ENCODE measurements at regions not wholly inside any gene's neighbourhood (a gene's known extent, or its start where the extent isn't known, plus 50 kb on each side); places are given as distances from the start of the nearest gene placed in this dataset.
A peak's percentile ranks its signal among the peaks of the same experiment; 100 is the strongest.
"Not testable (repeated sequence)": the region's sequence is repeated elsewhere in the genome, so short reads cannot be mapped to it uniquely, and the experiment has no call there.

DNA sequence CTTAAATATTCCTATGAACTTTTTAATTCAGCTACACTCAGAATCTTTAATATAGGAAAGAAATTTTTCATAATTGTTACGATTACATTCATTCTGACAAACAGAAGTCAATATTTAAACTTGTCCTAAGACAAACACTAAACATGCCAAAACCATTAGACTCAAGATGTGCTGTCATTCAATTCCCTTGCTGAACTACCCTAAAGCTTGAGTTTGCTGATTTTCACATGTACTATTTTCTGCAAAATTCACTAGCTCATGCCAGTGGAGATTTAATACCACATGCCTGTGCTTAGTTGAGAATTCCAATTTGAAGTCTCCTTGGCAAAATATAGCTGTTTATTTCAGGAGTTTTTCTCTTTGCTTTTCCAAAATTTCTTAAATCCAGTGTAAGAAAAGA, 448.0 kb downstream of the COL12A1 start:
- no peak for DNase-seq

DNA sequence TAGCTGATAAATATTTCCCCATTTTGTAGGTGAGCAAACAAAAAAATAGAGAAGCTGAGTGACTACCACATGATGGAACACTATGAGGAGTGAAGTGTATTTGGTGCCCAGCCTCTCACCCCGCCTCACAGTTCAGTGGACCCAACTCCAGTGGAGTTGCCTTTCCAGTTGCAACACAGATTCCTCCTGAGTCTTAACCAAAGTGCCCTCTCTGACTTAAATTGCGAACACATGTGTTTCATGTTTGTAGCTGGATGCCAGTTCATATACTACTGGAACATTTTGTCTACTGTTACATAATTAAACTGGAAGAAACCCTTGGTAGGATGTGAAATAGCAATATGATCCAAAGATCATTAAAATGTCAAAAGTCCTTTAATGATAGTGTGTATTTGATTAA, 448.9 kb downstream of the COL12A1 start:
- DNase-seq: no peak

DNA sequence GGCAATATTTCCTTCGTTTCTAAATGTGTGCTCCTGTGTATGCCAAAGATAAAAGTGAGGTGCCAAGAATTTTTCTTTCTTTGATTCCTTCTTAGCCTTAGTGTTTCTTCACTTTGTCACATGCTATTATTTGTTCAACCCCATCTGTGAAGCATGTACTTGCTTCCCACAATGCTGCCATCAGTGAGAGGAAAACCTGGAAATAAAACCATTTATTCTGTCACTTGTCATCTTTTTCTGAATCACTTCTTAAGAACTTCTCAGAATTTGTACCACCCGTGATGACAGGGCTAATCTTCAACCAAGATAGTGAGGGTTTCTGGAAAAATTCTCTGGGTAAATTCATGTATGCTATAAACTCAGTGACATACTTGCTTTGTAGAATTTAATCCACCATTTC, 450.1 kb downstream of the COL12A1 start:
- DNase-seq: no peak

DNA sequence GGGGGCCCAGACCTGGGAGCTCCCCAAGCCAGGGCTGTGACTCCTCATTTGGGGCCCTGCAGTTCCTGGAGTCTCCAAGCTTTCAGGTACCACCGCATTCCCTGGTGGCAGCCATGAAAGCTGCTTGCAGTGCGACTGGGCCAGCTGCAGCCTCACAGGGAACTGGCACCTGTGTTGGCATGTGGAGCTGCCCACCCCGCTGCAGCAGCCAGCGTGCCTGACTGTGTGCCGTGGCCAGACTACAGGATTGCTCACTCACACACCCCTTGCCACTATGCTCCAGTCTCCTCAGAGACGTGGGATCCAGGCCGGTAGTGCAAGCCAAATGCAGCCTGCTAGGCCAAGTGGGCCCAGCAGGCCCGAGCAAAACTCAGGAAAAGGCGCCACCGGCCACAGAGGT, 450.7 kb downstream of the COL12A1 start:
- DNase-seq: no peak

DNA sequence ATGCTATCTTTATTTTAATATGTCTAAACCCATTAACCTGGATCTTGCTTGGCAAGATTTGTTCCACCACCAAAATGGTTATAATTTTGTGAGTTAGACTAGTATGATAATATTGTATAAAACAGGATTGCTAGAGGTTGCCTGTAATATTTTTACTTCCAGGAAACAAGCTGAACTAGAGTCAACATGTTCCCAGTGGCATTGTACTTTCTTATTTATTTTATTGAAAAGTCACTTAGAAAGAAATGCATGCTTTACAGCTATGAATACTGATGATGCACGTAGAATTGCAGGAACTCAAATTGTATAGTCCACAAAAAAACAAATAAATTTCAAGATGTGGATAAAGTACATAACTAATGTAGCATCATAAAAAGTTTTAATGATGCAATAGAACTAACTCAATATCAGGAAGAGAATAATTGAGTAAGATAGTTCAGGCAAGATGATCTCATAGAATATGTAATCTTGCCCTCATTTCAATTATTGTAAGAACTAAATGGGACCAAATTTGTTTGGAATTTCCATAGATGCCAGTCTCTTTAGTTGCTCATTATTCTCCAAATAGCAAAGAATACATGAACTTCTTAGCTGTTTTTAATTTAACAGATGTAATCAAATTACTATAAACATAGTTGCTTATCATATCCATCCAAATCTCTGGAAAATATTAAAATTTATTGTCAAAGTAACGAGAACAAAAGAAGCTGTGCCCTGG, 451.8 kb downstream of the COL12A1 start:
- DNase-seq: no peak

DNA sequence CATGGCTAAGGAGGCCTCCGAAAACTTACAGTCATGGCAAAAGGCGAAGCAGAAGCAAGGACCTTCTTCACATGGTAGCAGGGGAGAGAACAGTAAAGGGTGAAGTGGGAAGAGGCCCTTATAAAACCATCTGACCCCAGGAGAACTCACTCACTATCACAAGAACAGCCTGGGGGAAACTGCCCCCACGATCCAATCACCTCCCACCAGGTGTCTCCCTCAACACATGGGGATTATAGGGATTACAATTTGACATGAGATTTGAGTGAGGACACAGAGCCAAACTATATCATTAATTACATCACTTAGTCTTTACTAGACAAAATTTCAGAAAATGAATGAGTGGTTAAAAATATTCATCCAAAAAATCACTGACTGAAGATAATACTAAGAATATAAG, 453.6 kb downstream of the COL12A1 start:
- no peak for DNase-seq

DNA sequence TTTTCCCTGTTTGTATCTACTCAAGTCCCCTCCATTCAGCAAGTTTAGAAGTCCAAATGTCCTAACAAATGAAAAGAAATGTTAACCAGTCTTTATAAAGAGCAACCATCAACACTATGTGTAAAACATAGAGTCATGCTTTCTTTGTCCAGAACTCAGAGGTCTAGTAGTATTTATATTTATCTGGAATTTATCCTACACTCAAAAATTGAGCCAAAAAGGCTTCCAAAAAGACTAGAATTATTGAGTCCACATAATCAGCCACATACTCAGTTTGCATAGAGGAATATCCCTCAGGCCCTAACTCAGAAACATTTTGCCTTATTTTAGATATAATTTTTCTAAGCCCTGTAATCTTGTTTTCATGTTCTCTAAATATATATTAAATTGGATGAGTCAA, 455.0 kb downstream of the COL12A1 start:
- no peak for DNase-seq

DNA sequence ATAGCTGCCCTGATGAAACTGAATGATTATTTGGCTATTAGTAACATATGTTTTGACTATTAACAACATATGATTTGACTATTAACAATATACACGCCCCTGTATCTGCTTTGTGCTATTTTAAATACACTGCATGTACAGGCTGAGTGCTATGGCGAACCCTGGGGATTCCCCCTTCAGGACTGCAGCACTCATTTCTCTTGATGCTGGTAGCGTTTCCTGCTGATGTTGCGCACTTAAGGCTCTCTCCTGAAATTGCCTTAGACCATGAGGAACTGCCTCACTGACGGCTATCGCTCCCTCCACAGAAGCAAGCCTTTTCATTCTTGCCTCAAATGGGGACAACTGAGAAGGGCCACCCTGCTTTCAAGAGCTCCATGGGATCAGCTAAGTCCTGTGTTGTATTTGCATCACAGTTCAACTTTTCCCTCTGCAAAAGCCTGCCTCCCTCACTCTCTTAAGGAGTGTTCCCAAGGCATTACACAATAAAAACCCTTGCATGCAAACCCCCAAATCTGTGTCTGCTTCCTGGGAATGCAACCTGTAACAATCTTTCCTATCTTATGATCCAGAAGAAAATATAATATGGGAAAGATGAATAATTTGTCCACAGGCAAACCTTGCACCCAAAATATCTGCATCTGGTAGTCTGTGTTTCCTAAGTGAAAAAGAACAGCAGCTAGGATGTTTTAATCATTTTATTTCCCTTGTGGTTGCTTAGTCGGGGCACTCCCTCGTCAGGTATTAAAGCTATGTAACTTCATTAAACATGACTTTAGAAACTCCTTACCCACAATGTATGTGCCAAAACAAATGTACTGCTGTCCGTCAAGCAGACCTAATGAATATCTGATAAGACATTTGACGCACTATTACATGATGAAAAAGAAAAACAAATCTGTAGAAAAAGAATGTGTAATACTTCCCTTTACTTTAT, 456.4 kb downstream of the COL12A1 start:
- peak; percentile 6 for DNase-seq

DNA sequence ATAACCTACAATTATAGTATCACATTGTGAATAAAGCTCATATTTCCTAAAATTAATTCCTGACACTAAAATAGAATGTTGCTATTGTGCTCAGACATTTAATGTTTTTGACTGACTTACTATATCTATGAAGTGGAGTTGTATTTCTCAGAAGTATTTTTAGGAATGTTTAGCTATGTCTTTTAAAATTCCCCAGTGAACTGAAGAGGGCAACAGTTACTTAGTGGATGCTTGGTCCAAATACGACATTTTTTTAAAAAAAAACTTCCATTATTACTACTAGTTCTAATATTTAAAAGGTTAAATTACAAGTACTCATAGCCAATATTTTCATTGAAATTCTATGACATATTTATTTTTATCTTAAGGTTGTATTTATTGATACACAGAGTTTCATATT, 460.2 kb downstream of the COL12A1 start:
- DNase-seq: no peak

DNA sequence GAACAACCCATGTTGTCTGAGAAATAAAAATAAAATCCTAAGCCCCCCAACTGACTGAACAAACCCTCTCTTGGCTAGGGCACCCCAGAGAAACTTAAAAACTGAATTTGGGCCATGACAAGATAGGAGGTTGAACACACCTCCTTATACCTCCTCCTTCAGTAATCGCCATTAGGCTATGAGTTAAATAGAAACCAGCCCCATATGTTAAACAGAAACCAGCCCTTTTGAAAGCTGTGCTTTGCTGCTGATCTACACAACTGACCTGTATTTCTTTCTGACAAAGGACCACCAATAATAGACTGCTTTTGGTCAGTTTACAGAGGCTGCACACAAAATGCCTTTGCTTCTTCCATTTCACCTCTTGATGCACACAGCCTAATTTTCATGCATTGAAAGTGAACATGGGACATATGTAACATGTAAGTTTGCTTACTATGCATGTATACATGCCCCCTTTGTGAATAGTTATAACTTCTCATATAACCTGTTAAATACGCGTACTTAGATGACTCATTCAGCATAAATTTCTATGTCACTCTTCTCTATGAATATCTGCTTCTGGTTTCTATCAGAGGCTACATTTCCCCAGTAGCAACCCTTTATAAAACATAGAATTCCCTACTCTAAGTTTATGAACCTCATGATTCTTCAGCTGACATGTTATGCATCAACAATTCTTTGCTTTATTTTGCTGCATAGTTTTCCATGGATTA, 462.9 kb downstream of the COL12A1 start:
- no peak for DNase-seq

DNA sequence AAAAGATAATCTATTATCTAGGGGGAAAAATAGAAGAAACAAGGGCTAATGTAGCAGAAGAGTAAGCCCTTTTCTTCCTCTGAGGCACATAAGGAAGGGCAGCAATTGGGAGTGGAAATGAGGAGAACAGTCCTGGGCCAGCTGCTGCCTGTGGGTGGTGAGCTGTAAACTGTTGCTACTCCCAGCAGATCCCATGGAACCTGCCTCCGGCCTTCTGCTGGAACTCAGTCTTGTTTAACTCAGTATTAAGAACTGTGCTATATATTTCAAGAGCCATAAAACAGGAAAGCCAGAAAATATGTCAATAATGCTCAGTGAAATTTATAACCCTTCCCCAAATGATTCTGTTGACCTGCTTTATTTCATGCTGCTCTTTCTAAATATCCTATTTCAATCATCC, 464.2 kb downstream of the COL12A1 start:
- no peak for DNase-seq

DNA sequence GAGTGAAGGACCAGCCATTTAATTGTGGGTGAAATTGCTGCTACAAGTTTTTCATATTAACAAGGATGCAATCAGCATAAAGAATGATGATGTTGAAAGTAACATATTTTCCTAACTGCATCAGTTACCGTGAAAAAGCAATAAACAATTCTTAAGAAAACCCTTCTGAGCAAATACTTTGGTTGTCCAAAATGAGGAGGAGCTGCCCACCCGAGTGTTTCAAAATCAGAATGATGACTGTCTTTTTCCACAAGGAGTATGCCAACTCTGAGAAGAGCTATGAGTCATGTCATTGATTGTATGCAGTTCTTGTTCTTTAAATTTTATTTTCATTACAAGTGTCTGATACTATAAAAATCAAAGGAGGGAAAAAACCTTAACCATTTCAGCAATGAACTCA, 470.5 kb downstream of the COL12A1 start:
- peak; percentile 88 for DNase-seq

DNA sequence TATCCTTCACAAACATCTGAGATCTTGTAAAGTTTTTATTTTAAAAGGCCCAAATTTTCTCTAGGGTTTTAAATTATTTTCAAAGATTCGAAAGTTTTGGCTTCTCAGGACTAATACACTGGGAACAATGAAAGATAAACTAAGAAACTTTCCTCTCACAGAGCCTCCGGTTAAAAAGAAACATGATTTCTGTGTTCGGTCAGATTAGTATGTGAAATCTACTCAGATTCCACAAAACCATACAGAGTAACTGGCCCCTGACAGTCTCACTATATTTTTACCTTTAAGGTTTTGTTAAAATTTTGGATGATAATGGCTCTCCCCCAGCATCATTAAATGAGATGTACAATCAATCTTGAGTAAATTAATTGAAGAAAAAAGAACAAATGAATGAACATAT, 471.0 kb downstream of the COL12A1 start:
- no peak for DNase-seq

DNA sequence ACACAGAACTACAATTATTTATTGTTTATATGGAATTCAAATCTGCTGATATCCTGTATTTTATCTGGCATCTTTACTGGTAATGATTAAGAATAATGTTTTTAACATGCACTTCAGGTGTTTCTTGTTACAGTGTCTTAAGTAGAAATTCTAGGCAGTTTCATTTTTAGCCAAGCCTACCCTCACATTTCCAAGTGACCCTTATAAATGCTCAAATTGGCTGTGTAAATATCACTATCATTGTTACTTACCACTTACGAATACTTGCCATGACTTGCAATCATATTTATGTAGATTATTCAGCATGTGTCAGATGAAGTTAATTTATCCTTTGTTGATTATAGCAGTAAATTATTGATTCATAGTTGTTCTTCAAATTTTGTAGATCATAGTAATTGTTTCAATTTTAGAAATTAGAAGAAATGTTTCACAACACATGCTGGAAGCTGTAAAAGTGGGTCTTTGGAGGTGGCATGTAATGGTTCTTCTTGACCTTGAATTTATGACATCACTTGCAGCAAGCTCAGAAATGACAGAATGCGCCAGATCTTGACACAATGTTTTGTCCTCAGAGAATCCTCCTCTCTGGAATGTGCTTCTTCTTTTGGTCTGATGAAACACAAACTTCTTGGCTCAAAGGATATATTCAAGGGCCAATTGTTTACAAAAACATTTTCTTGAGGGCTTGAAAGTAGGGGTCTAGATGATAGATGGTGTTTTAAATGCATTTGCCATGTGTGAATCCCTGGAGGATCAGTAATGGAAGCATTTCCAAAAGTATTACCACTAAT, 471.8 kb downstream of the COL12A1 start:
- peak; percentile 20 for DNase-seq

DNA sequence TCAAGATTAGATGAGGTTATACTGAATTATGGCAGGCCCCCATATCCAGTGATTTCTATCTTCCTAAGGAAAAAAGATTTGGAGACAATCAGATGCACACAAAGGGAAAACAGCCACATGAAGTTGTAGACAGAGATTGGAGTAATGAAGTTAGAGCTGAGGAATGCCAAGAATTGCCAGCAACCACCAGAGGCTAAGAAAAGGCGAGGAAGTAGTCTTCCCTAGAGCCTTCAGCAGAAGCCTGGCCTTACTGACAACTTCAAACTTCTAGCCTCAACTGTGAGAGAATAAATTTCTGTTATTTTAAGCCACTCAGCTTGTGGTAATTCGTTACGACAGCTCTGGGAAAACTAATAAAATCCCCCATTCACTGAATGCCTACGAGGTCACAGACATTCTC, 473.9 kb downstream of the COL12A1 start:
- DNase-seq: peak; percentile 47

DNA sequence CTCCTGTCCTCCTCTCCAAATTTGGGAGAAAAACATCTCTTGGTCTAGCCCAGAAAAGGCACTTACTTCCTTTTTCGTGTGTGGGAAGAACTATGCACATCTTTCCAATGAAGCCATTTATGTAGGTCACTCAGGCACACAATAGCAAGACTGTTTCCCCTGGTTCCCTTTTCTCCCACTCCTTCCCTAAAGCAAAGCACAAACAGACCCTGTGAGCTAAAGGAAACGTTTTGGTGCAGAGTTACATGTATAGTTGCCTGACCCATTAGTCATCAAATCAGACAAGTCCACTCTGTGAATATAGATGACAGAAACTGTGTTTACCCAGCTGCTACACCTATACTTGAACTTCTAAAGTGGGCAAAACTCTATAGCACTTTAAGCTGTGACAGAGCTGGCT, 474.6 kb downstream of the COL12A1 start:
- DNase-seq: peak; percentile 45

DNA sequence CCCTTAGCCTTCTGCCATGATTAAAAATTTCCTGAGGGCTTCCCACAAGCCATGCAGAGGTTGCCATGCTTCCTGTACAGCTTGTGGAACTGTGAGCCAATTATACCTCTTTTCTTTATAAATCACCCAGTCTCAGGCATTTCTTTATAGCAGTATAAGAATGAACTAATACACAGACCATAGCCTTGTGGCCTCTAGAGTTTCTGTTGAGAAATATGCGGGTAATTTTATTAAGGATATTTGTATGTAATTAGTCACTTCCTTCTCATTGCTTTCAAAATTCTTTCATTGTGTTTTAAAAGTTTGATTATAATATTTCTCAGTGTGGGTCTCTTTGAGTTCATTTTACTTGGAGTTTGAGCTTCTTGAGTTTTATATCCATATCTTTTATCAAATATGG, 484.9 kb downstream of the COL12A1 start:
- peak; percentile 32 for DNase-seq

DNA sequence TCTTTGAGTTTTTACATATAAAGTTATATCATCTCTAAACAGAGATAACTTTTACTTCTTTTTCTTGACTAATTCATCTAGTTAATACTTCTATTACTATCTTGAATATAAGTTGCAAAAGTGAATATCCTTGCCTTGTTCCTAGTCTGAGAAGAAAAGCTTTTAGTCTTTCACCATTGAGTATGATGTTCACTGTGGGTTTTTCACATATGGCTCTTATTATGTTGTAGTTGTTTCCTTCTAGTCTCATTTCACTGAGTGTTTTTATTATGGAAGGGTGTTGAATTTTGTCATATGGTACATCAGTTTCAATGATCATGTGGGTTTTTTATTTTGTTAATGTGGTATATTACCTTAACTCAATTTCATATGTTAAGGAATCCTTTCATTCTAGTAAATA, 488.3 kb downstream of the COL12A1 start:
- DNase-seq: no peak

DNA sequence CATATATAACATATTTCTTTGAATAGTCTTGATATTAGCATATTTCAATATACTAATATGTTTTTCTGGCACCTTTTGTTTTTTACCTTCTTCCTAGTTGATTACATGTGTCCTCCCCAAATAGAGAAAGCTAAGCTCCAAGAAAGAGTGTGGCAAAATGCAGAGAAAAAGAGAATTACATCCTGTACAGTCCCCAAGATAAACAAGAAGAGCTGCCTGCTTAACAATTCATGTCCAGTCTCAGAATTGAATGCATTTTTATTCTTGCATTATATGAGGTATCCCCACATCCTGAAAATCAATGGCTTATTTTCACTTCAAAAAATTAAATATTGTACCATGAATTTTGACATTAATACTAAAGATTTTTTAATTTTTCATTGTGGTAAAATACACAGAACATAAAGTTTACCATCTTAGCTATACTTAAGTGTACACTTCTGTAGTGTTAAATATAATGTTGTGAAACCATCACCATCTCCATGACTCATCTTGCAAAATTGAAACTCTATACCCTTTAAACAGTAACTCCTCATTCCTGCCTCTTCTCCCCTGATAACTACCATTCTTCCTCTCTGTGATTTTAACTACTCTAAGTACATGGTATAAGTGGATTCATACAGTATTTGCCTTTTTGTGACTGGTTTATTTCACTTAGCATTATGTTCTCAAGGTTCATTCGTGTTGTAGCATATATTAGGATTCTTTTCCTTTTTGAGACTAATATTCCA, 490.3 kb downstream of the COL12A1 start:
- DNase-seq: peak; percentile 76

DNA sequence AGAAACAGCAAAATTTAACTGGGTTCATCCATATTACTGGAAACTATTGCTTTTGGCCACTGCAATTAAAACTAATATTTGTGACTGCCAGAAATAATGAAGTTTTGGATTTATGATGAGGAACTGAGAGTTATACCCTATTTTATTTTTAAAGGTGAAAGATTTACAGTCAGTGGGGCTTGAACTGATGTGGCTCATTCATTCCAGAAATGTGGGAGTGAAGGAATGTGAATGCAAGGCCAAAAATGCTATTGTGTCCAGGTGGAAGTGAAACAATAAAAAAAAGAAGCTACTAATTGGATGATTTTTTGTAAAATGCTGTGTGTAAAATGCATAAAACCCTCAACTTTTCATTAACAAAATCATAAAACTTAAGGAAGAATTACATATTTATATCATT, 491.9 kb downstream of the COL12A1 start:
- no peak for DNase-seq

DNA sequence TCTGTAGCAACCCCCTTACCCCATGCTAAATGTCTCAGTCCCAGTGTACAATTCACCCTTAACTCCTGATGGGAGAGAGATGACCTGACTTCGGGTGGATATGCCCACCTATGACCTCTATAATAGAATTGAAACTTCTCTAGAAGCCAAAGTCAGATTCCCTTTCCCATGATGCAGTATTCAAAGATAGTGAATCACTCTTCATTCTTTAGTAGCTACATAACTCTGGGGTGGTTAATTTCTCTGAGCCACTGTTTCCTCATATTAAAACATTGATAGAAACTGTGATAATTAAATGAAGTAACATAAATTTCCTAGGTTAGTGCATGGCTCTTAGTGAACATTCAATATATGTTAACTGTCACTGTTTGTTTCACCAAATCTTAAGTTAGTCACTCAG, 500.4 kb downstream of the COL12A1 start:
- peak; percentile 6 for DNase-seq

DNA sequence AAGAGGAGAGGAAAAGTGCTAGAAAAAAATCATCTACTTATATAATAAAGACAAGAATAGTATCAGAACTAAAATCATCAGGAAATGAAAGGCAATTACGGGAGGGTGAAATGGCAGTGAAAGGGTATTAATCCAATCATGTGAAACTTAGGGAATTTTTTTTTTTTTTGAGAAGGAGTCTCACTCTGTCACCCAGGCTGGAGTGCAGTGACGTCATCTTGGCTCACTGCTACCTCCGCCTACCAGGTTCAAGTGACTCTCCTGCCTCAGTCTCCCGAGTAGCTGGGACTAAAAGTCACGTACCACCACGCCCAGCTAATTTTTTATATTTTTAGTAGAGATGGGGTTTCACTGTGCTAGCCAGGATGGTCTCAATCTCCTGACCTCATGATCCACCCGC, 501.3 kb downstream of the COL12A1 start:
- not testable (repeated sequence) for DNase-seq
